ENCODE measurements at regions not wholly inside any gene's neighbourhood (a gene's known extent, or its start where the extent isn't known, plus 50 kb on each side); places are given as distances from the start of the nearest gene placed in this dataset.
"Not testable (repeated sequence)": the region's sequence is repeated elsewhere in the genome, so short reads cannot be mapped to it uniquely, and the experiment has no call there.

DNA sequence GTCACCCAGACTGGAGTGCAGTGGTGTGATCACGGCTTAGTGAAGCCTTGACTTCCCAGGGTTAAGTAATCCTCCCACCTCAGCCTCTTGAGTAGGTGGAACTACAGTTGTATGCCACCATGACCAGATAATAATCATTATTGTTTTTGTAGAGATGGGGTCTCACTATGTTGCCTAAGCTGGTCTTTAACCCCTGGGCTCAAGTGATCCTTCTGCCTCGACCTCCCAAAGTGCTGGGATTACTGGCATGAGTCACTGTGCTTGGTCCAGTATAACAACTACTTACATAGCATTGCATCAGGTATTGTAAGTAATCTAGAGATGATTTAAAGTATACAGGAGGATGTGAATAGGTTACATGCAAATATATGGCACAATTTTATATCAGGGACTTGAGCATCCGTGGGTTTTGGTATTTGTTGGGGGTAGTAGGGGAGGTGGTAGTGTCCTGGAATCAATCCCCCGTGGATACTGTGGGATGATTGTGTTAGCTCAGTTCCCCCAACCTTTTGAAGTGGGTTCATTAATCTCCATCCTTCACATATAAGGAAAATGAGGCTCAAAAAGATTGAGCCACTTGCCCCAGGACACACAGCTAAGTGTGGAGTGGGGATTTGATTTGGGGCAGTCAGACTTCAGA is 61.4 kb upstream of the CNIH3 start:
- no peak overlapping the region for H3K4me3 ChIP-seq (ENCODE audit: low read depth, low read length)
- no peak for DNase-seq (ENCODE audit: low read depth)
- TF ChIP-seq, protein P1, sequence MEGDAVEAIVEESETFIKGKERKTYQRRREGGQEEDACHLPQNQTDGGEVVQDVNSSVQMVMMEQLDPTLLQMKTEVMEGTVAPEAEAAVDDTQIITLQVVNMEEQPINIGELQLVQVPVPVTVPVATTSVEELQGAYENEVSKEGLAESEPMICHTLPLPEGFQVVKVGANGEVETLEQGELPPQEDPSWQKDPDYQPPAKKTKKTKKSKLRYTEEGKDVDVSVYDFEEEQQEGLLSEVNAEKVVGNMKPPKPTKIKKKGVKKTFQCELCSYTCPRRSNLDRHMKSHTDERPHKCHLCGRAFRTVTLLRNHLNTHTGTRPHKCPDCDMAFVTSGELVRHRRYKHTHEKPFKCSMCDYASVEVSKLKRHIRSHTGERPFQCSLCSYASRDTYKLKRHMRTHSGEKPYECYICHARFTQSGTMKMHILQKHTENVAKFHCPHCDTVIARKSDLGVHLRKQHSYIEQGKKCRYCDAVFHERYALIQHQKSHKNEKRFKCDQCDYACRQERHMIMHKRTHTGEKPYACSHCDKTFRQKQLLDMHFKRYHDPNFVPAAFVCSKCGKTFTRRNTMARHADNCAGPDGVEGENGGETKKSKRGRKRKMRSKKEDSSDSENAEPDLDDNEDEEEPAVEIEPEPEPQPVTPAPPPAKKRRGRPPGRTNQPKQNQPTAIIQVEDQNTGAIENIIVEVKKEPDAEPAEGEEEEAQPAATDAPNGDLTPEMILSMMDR (conservative IDR thresholded peaks at IDR 0.05; ENCODE audit: low read depth, low read length), result no peak

DNA sequence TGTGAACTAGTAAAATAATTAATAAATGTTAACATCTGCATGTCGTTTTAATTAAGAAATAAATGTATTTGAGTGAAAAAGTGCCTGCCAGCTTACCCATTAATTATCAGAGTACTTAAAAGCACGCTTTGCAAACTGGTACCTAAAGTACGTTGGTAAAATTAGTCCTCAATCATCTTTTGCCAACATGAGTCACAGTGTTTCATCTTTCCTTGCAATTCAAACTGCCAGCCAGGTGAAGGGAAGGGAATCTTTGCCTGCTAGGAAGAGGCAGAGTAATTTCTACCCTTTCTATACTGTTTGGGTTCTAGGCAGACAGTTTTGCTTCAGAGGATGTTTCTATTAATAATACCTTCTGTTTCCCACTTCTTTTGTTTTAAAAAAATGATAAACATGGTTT is 57.2 kb upstream of the CNIH3 start:
- no peak overlapping the region for H3K4me3 ChIP-seq (ENCODE audit: low read depth, low read length)
- TF ChIP-seq, protein P1 (conservative IDR thresholded peaks at IDR 0.05; ENCODE audit: low read depth, low read length), result no peak
- DNase-seq (ENCODE audit: low read depth), result no peak

DNA sequence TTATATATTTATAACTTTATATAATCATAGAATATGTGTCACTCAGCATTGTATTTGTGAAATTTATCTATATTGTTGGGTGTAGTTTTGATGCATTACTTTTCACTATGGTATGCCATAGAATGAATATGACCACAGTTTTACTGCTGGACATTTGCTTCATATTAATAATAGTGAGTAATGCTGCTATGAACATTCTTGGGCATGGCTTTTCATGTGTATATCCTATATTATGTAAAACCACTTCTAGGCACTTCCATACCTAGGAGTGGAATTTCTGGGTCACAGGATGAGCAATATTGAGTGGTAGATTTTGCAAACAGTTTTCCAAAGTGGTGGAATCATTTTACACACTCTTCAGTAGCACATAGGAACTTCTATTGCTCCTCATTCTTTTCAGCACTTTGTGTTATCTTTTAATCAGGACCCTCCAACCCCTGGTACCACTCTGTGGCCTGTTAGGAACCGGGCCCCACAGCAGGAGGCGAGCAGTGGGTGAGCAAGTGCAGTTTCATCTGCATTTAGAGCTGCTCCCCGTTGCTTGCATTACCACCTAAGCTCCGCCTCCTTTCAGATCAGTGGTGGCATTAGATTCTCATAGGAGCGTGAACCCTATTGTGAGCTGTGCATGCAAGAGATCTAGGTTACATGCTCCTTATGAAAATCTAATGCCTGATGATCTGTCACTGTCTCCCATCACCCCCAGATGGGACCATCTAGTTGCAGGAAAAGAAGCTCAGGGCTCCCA is 56.0 kb upstream of the CNIH3 start:
- DNase-seq (ENCODE audit: low read depth), result no peak
- TF ChIP-seq, protein P1 (conservative IDR thresholded peaks at IDR 0.05; ENCODE audit: low read depth, low read length), result no peak
- no peak overlapping the region for H3K4me3 ChIP-seq (ENCODE audit: low read depth, low read length)

DNA sequence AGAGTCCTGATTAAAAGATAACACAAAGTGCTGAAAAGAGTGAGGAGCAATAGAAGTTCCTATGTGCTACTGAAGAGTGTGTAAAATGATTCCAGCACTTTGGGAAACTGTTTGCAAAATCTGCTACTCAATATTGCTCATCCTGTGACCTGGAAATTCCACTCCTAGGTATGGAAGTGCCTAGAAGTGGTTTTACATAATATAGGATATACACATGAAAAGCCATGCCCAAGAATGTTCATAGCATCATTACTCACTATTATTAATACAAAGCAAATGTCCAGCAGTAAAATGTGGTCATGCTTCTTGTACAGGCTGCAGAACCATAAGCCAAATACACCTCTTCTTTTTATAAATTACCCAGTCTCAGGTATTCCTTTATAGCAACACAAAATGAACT is 53.2 kb upstream of the CNIH3 start:
- H3K4me3 ChIP-seq (ENCODE audit: low read depth, low read length); DNase-seq (ENCODE audit: low read depth): not testable (repeated sequence)

DNA sequence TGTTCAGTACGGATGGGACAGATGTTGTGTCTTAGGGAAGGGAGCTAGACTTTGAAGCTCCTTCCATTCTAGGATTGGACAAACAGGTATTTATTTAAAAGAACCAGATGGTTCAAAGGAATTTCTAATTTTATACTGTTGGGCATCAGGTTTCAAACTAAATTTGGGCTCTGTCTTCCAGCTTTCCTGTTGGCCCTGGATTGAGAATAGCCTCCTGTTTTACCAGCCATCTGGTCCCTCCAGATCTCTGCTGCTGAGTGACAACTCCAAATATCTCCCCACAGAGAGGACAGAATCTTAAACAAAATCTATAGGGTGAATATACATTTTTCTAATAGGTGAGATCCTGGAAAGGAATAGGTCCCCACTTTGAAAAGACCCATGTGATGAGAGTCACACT is 52.5 kb upstream of the CNIH3 start:
- TF ChIP-seq, protein P1 (conservative IDR thresholded peaks at IDR 0.05; ENCODE audit: low read depth, low read length), result no peak
- H3K4me3 ChIP-seq (ENCODE audit: low read depth, low read length), result no peak overlapping the region
- no peak for DNase-seq (ENCODE audit: low read depth)

DNA sequence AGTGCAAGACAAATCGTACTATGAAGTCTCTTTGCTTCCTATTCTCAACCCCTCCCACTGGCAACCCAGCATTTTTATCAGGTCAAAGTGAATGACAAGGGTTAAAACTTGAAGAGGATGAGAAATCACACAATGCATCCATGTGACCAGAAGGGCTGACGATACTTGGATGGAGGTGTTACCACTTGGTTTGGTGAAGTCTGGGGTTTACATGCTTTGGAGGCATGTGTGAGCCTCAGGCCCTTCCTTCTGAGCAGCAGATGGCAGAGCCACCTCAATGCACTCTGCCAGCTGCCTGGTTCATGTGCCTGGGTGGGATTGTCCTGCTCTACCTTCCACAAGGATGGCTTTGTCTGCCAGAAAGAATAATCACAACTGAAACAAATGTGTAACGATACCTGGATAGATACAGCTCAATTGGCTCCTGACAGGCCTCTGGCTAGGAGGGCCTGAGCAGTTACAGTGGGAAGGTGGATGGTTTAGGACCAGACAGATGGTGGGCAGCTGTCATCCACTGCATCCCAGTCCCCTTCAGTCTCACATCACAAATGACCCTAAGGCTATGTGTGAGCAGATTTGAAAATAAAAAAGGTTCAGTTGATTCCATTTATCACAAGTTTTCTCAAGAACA is 51.5 kb upstream of the CNIH3 start:
- TF ChIP-seq, protein P1 (conservative IDR thresholded peaks at IDR 0.05; ENCODE audit: low read depth, low read length), result no peak
- no peak overlapping the region for H3K4me3 ChIP-seq (ENCODE audit: low read depth, low read length)
- no peak for DNase-seq (ENCODE audit: low read depth)

DNA sequence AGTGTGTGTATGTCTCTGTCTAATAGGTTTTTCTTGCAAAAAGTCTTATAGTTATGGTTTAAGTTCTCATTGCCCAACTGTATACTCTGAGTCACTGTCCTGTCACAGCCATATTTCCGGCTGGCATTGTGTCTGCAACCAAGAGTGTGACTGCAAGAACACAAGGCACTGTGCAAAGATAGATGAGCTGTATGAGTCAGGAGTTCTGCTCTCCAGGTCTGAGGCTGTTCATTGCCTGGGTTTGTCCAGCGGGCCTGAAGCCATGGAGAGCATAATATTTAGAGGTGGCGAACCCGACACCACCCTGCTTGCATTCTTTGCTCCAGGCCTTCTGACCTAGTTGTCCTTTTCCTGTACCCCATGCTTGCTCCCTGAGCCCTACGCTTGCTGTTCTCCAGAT is 50.9 kb upstream of the CNIH3 start:
- no peak for DNase-seq (ENCODE audit: low read depth)
- H3K4me3 ChIP-seq (ENCODE audit: low read depth, low read length), result no peak overlapping the region
- TF ChIP-seq, protein P1 (conservative IDR thresholded peaks at IDR 0.05; ENCODE audit: low read depth, low read length), result no peak

Measured in epithelial cell of proximal tubule (primary cell).